Testis (tissue), 2 donors: ENCODE measurements at regions not wholly inside any gene's neighbourhood (a gene's known extent, or its start where the extent isn't known, plus 50 kb on each side); places are given as distances from the start of the nearest gene placed in this dataset.
A peak's percentile ranks its signal among the peaks of the same experiment; 100 is the strongest.

ENCODE experiments used
- DNase-seq: peaks from one replicate; pipeline ENCODE4 v3.0.0-alpha.2; 2019
- H3K27ac ChIP-seq, 2 donors: fragments of 200-600 bp; sonication (generic); one replicate each; pipeline ENCODE4 v1.5.1; 2019
- H3K27me3 ChIP-seq: fragments of 200-600 bp; sonication (generic); one replicate; pipeline ENCODE4 v1.5.1; 2019
- H3K36me3 ChIP-seq: fragments of 200-600 bp; sonication (generic); one replicate; pipeline ENCODE4 v1.5.1; 2017; ENCODE audit warnings: low read depth; ENCODE audit errors: missing control alignments
- H3K4me1 ChIP-seq: fragments of 200-600 bp; sonication (generic); one replicate; pipeline ENCODE4 v1.5.1; 2019
- H3K4me3 ChIP-seq, 2 donors: fragments of 200-600 bp; sonication (generic); one replicate each; pipeline ENCODE4 v1.5.1; 2017 to 2019
- H3K9me3 ChIP-seq: fragments of 200-600 bp; sonication (generic); one replicate; pipeline ENCODE4 v1.5.1; 2017
- CTCF ChIP-seq, 3 experiments: fragments of 450-650 bp in 2 of 3; fragments of 200-600 bp in 1 of 3; sonication (generic) in 1 of 3; IDR thresholded peaks; one replicate each; pipeline ENCODE4 v1.5.1; 2016 to 2019; ENCODE audit warnings: antibody characterized with exemption in 3 of 3, mild to moderate bottlenecking in 2 of 3, moderate library complexity in 1 of 3
- POLR2A ChIP-seq: fragments of 450-650 bp; IDR thresholded peaks from one replicate; pipeline ENCODE4 v1.6.1; 2017; ENCODE audit warnings: antibody characterized with exemption, mild to moderate bottlenecking, moderate library complexity
- WGBS, 2 donors: methylation state at CpG; one replicate each; pipeline ENCODE4 v1.1.5; 2018; 5-methylcytosine and 5-hydroxymethylcytosine counted together
- intact Hi-C: fragments of 100-400 bp; cut with DNase I; formaldehyde crosslinking; loops from one replicate; pipeline ENCODE4 v1.15.1; 2023; ENCODE audit warnings: low total_unique reads

DNA sequence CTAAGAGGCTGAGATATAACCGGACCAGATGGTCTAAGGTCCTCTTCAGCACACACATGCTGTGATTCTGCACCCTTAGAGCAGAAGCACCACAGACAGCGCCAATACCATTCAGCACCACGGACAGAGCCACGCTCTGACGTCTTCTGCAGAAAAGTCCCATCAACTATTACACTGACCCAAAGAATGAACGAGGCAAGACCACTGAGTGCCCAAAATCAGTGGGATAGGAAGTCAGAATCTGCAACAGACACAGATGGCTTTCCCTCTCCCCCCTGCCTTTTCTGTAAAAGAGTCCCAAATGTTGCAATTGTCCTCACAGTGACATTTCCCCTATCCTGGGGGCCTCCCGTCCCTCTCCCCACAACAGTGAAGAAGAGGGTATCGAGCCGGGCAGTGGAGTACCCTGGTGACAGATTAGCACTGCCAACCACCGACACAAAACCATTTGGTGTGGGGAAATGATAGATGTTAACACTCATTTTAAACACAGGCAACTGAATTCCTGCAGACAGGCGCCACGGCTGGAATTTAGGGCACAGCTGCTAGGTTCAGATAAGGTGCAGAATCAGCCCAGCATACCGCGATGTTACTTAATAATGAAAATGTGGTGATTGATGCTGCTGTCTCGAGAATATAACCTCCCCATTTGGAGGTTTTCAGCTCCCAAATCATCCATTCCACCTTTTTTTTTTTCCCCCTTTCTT is 66.6 kb upstream of the CTNNBL1 start:
- no peak overlapping the region for H3K27ac ChIP-seq
- TF ChIP-seq CTCF (IDR thresholded peaks at IDR 0.05) (no peak), POLR2A (no peak)
- H3K4me3 ChIP-seq: no peak overlapping the region
- no peaks in the 10 kb centered on the region for H3K4me1 ChIP-seq
- intact Hi-C loops: no loop called here
- H3K27me3 ChIP-seq: no peaks in the 10 kb centered on the region
- WGBS, 2 donors: 11 to 16% methylated on average over 15 of the region's 15 CpGs
- H3K9me3 ChIP-seq: no peaks in the 10 kb centered on the region
- H3K36me3 ChIP-seq: no peaks in the 10 kb centered on the region
- peak; percentile 66 for DNase-seq

DNA sequence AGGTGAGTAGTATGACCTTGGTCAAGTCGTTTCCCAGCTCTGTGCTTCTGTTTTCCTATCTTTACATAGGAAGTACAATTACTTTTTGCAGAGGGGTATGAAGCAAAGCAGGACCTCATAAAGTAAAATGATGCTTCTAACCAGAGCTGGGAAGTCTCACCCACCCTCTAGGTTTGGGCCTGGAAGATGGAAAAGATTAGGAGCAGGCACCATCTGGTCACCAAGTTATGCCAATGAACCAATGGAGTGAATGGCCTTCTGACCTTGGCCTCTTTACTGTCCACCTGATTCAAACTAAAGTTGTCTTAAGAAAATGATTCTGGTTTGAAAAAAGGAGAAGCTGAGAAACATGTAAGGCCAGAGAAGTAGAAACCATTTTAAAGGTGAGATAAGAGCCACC is 68.9 kb upstream of the CTNNBL1 start:
- no peak for DNase-seq
- WGBS, 2 donors: 28 to 30% methylated on average over 1 of the region's 1 CpG
- no peak for TF ChIP-seq CTCF (IDR thresholded peaks at IDR 0.05)
- H3K27me3 ChIP-seq: no peaks in the 10 kb centered on the region
- H3K4me3 ChIP-seq: no peak overlapping the region
- no peaks in the 10 kb centered on the region for H3K36me3 ChIP-seq
- intact Hi-C loops: no loop called here
- no peaks in the 10 kb centered on the region for H3K9me3 ChIP-seq
- no peaks in the 10 kb centered on the region for H3K4me1 ChIP-seq
- H3K27ac ChIP-seq: no peak overlapping the region

- Histone ChIP-seq H3K4me3 (no peak overlapping the region), H3K9me3 (no peaks in the 10 kb centered on the region), H3K4me1 (no peaks in the 10 kb centered on the region), H3K36me3 (no peaks in the 10 kb centered on the region), H3K27me3 (no peaks in the 10 kb centered on the region), H3K27ac (no peak overlapping the region)
- DNase-seq: no peak
- TF ChIP-seq POLR2A (no peak), CTCF (IDR thresholded peaks at IDR 0.05) (no peak)
- intact Hi-C loops: no loop called here
- WGBS, 2 donors: 32 to 34% methylated on average over 3 to 5 of the region's 5 CpGs
These were observed 71.1 kb upstream of the CTNNBL1 start for GRCh38 chr20:37622728-37623127.

- no peak for DNase-seq
- no peaks in the 10 kb centered on the region for H3K27me3 ChIP-seq
- 69 to 71% methylated on average over 2 of the region's 2 CpGs for WGBS, 2 donors
- H3K9me3 ChIP-seq: no peaks in the 10 kb centered on the region
- no peaks in the 10 kb centered on the region for H3K4me1 ChIP-seq
- intact Hi-C loops: no loop called here
- no peaks in the 10 kb centered on the region for H3K36me3 ChIP-seq
- H3K4me3 ChIP-seq: no peak overlapping the region
- H3K27ac ChIP-seq: no peak overlapping the region
- TF ChIP-seq POLR2A: no peak
- no peak for TF ChIP-seq CTCF (IDR thresholded peaks at IDR 0.05)
These were observed 74.3 kb upstream of the CTNNBL1 start for GRCh38 chr20:37619496-37619895.

- no peaks in the 10 kb centered on the region for H3K36me3 ChIP-seq
- no peak overlapping the region for H3K27ac ChIP-seq
- no peak for DNase-seq
- H3K4me3 ChIP-seq: no peak overlapping the region
- no peaks in the 10 kb centered on the region for H3K9me3 ChIP-seq
- no peaks in the 10 kb centered on the region for H3K27me3 ChIP-seq
- TF ChIP-seq CTCF (IDR thresholded peaks at IDR 0.05): no peak
- TF ChIP-seq POLR2A: no peak
- WGBS, 2 donors: 14 to 19% methylated on average over 2 of the region's 2 CpGs
- intact Hi-C loops: no loop called here
- H3K4me1 ChIP-seq: no peaks in the 10 kb centered on the region
These were observed 77.8 kb upstream of the CTNNBL1 start for GRCh38 chr20:37616110-37616425.
